Activated CD4-positive, alpha-beta T cell treated with anti-CD3 and anti-CD28 coated beads for 4 hours (primary cell): ENCODE measurements at regions not wholly inside any gene's neighbourhood (a gene's known extent, or its start where the extent isn't known, plus 50 kb on each side); places are given as distances from the start of the nearest gene placed in this dataset.

Experiments used
- DNase-seq, 2 donors: peaks; one replicate each; pipeline ENCODE4 v3.0.0-alpha.2; 2020

DNA sequence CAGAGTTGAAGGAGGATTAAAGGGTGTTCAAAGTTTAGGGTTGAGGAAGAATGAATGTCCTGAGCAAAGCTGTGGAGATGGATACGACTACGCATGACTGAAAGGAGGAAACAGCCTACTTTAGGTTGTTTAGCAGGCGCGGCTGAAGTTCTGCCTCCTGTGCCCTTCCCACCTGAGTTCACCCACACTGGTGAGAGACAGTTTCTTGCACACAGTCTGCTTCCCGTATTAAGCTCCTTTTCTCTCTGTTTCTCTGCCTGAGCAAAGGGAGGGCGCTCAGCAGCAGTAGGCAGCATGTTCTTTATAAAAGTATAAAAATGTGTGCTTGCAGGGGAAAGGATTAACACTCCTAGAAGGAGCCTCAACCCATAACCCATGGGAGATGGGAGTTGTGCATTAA lies 224.0 kb upstream of the SMARCA2 start:
- no peak for DNase-seq

DNA sequence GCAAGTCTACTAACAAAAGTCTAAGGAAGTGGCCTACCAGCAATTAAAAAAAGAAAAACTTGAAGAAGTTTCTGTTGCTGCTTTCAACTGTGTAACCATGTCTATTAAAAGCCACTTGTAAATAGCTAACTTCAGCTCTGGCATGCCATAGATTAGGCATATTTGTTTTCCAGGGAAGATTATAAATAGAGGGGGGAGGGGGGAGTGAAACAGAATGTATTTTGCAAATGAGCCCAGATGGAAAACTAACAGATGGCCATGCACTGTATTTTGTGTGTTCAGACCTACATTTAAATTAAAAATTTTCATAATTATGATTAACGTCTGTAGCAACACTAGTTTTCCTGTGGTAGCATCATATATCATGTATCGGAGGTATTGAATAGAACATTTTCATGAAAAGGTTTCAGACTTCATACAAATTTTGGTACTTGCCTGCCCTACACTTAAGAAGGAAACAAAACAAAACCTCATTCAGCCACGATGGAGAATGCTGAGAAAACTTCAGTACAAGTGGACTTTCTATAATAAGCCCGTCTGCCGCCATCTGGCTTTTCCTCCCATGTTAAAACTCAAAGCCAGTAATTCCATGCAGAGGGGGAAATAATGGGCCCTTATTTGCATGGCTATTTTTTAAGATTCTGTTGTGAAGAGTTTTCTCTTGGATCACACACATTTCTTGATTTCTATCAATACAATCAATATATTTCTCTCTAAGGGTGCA lies 220.4 kb upstream of the SMARCA2 start:
- no peak for DNase-seq

DNA sequence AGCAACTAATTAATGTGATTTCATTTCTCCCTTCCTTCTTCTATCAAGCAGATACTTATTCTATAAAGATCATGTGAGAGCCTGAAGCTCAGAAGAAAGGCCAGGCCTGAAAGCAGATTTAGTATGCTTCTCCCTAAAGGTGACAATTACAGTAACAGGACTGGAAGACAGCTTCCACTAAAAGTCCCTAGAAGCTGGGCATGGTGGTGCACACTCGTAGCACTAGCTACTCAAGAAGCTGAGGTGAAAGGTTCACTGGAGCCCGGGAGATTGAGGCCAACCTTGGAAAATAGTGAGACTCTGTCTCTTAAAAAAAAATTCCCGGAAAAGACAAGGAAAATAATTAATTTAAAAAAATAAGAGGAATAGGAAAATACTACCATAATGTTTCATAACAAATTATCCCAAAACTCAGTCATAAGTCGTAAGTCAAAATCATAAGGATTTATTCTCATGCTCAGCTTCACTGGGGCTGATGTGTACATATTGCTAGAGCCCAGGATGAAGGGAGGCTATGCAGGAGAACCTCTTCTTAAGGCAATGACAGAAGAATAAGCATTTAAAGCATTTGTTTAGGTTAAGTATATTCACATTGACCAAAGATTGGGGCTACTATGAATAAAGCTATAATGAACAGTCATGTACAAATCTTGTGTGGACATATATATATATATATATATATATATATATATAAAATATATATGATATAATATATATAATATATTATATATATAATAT lies 210.8 kb upstream of the SMARCA2 start:
- no peak for DNase-seq

DNA sequence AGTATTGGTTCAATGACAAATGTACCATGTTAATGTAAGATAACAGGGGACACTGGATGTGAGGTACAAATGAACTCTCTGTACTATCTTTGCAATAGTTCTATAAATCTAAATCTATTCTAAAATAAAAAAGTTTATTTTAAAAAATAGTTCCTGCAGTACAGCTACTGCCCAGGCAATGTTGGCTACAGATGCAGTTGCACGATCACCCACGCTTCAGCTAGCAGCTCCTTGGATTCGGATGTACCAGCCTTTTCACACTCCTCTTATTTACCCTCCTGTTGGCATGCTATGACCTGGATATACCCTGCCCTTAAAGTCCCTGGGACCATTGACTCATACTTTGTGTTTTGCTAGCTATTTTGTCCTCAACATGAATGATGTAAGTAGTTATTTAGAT lies 185.4 kb upstream of the SMARCA2 start:
- no peak for DNase-seq

DNA sequence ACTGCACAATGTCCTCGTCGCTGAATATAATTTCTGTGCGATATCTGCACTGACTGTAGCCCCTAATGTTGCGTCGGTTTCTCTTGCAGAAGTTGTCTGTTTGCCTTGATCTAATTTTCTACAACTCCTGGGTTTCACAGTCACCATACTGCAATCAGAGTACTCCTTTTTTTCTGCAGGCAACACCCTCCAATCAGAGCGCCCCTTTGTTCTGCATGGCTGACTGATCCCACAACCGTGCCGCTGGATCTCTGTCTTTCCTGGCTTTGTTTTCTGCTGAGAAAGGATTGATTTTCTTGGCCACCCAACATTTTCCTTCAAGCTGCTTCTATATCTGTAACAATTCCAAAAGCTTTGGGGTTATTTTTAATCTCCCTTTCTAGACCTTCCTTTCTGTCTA lies 182.2 kb upstream of the SMARCA2 start:
- DNase-seq: no peak

DNA sequence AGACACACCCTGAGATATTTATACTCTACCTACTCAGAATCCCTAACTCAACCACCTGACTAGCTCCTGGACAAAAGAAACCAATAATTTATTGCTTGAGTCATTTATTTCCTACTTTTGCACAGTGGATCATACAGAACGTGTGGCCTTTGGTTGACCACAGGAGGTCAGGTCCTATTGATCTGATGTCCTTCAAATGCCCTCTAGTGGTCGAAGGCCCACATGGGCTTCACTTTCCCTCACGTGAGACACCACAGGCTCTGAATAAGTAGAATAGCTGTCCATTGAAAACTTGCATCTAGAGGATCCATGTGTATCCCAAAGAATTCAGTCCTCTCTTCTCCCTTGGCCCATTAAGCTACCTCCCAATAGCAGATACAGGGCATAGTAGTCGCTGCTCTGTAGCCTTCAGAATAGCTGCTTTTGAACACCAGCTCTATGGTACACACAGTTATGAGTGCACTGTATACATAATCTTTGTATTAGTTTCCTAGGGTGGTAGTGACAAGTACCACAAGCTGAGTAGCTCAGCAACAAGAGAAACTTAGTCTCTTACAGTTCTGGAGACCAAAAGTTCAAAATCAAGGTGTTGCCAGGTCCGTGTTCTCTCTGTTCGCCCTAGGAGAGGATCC lies 177.6 kb upstream of the SMARCA2 start:
- DNase-seq: no peak

DNA sequence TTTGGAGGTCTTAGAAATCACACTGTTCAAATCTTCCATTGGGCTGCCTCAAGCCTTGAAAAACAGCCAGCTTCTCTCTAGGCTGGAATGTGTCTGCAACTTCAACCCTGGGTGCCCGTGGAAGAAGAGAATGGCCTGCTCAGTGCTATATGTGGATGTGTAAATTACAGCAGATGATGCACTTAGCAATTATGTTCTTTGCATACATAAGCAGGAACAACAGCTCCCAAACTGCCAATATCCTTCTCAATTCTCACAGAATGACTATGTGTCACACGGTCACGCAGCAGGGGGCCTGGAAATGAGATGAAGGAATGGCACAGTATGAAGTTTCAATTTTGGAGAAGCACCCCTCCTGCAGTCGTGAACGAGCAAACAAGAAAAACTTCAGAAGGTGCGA lies 175.2 kb upstream of the SMARCA2 start:
- no peak for DNase-seq

DNA sequence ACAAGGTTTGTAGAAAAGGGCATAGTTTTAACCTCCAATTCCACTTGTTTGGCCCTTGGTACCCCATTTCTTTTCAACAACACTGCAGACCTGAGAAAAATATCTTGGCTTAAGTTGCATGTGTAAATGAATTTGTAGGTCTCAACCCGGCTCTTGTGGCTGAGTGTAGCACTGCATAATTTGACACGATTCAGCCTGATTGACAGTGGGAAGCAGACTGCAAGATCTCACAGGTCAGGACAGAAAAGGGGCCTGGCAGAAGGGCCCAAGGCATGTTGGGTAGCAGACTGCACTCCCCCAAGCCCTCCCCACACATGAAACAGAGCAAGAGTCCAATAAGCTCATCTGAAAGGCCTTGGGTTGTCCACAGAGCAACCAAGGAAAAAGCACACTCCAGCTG lies 169.7 kb upstream of the SMARCA2 start:
- DNase-seq: no peak

DNA sequence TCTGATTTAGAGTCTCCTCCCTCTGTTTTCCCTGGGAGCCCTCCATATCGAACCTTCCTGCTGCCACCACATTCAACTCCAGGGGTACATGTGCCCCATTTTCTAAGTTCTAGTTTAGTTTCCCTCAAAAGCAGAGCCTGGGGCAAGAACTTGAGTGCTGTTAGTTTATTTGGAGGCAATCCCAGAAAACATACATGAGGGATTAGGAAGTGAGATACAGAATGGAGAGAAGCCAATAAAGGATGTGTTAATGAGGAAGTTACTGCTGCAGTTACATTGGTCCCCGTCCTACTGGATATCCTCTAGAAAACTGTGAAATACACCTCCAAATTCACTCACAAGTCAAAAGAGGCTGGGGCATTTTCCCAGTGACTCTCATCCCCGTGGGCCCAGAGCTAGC lies 159.4 kb upstream of the SMARCA2 start:
- DNase-seq: no peak

DNA sequence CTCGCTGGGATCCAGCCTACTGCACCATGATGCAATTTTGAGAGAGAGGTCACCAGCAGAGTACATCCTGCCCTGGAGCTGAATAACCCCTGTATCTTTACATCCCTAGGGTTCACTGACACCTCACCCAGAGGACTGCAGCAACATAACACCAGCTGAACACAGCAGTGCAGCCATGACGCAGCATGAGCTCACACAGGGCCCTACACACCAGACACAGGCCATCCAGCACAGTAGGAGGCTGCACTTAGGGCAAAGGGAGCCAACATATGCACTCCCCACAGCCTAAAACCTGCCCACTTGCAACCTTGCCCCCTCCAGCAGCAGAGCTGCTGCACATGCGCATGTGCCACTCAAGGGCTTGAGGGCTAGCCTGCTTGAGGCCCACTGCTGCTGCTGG lies 157.3 kb upstream of the SMARCA2 start:
- no peak for DNase-seq

DNA sequence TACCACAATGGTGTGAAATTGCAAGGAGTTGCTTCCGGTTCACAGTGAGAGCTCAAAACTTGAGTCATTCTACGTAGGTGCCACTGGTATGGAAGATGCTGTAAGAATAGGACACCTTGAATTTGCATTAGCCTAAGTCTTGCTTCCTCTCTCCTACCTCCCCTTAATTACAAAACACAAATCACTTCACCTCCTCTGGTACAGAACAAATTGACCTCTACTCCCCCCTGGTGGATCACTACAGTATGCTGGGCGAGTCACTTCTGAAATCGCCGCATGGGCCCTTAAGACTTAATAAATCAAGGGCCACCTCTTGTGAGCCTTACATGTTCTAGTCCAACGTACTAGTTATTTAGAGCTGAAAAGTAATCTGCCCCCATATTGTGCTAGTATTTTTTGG lies 145.3 kb upstream of the SMARCA2 start:
- no peak for DNase-seq

DNA sequence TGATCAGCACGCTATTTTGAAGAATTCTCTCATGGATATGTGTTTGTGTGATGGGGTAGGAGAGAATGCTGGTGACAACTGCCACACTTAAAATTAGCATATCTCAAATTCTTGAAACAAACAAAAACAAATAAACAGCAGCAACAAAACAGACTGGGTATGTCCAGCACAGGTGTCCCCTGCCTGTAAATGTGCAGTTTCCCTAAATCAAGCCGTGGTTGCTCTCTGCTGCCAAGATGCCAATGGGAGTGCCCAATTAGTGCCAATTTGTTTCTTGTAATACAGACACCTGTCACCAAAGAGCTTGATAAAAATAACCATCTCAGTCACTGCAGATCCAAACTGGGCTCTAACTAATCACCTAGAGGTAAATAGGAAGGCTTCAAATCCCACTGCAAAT lies 144.2 kb upstream of the SMARCA2 start:
- DNase-seq: no peak

DNA sequence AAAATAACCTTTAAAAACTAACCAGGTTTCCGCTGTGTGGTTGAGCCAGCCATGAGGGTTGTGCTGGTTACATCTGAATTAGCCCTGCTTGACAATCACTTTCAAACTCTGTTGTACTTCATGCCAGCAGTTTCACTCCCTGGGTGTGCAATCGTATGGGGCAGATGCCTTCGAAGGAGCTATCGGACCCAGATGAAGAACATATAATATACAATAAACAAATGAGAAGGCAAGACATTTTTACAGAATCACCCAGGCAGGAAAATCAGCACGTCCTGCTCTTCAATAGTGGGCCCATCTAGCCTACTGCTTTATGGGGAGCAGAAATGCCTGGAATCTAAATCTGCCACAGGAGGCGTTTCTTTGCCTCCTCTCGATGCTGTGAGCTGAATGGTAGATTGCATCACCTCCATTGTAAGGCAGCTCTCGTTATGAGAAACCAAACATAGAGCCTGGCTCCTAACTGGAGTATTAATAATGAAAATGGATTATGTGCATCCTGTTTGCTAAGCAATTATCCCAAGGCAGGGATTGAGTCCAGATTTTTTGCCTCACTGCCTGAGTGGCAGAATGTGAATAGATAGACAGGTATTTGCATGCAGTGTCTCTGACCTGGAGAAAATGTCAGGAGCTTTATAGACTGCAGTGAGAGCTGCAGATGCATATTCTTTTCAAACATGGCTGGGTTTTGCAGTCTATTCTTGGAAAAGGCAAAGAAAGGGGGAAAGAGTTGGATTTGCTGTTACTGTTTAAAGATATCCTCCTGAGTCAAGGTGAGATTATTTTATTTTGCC lies 143.3 kb upstream of the SMARCA2 start:
- no peak for DNase-seq

DNA sequence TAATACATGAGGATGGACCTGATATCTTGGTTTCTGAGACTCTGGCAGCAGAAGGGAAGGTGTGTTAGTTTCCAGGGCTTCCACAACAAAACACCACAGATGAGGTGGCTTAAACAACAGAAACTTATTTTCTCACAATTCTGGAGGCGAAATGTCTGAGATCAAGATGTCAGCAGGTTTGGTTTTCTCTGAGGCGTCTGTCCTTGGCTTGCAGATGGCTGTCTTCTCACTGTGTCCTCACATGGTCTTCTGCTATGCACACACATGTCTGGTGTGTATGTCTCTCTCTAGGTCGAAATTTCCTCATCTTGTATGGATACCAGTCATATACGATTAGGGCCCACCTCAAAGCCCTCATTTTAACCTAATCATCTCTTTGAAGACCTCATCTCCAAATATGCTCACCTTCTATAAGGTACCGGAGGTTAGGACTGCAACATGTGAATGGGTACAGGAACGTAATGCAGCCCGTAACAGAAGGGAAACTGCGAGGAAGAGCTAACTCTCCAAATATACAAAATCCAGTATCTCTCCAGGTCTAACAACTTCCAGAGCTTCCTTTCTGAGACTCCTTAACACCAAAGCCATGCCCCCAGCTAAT lies 139.8 kb upstream of the SMARCA2 start:
- no peak for DNase-seq

DNA sequence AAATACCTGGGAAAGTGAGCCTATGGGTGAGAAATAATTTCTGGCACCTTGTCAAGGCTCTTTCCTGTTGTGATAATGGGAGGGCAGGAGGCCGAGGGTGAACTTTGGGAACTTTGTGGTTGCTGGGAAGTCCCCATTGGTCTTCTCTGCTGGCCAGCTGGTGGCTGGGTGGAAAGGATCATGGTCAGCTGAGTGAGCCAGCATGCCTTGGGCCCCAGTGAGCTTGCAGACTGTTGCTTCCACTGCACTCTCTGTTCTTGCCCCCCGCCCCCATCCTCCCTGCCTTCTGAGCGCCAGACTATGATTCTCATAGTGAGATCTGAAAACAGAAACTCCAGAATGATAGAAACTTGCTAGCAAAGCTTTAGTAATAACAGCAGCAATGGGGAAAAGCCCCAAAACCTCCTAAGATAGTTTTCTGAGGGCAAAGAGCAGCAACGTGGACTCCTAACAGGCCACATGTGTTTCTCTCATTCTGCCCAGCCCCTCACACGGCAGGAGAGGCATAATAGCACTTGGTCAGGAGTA lies 139.2 kb upstream of the SMARCA2 start:
- DNase-seq: no peak

DNA sequence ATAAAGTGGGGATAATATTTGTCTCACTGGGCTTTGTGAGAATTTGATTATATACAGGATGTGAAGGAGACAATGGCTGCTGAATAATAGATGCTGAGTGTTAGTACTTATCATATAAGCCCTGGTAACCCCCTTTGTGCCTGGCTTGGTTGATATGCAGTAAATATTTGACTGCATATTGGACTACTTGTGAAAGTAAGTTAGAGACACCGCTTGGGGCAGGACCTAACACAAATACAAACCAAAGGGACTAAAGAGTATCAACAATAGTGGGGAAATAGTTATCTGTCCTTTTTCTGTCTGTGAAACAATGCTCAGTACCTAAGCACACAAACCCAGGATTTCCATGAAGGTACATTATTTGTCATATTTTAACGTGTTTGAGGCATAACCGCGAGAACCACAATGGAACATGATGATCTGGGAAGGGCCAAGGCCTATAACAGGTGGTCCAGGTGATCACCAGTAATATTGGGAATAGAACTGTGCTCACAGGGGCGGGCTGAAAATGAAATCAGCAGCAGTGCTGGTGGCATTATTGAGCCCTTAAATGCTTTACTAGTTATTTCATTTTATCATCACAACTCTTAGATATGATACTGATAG lies 138.2 kb upstream of the SMARCA2 start:
- no peak for DNase-seq

DNA sequence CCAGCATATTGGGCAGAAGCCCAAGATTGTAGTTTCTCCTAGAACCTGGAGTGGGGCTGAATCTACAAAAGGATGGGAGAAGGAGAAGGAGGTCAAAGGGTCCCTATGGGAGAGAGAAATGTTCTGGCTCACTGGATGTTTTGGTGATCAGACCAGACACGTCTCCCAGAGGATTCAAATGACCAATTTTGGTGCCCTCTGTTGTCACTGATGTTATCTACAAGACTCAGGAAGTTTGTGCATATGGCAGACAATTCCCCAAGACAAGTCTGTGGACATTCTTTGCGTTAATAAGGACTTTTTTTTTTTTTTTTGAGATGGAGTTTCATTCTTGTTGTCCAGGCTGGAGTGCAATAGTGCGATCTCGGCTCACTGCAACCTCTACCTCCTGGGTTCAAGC lies 137.2 kb upstream of the SMARCA2 start:
- no peak for DNase-seq

DNA sequence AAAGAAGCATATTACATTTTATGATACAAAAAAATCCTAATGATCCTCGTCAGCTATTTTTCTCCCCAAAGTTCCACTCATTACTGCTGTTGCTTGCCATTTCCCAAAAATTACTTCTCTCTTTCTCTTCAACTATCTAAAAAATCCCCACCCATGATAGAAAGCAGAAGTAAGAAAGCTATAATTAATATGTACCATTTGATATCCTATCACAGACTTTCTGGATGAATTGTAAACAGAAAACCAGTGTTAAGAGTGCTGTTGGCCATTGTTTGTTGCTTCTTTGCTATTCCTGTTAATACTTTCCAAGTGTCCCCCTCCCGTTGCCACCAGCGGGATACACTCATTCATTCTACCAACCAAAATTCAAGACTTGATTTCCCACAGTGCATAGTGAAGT lies 136.3 kb upstream of the SMARCA2 start:
- DNase-seq: no peak

DNA sequence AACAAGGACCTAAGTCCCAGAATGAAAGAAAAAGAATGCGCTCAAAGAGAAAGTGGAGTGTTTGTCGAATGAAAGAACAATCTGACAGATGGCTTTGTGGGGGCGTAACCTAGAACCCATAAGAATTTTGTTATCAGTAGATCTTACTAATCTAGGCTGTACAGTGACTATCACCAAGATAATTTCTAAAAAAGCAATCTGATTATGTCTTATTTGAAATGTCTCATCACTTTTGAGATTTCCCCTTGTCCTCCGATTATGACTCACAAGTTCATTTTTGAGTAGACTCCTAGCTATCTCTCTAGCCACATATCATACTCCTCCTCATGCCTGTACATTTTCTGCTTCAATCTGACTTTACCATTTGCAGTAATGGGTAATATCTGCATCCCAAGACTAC lies 135.6 kb upstream of the SMARCA2 start:
- DNase-seq: no peak

DNA sequence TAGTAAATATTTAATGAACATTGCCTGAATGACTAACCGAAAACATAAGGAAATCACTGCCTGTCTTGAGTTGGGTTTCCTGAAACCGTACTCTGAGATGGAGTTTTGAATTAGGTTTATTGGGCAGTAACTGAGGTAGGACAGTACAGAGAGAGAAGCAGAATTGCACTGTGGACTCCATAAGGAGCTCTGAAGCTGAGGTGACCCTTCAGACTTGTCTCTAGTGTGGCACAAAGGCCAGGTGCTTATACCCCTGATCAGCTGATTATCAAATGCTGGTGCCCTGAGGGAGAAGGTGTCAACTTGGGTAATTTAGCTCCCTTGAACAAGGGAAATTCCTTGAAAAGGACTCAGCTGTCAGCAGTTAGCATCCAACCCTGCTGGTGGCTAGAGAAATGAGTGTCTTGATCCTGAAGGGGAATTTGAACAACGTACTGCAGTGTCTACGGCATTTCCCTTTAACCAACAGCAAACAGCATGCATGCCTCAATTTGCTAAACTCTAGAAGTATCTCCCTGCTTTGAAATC lies 135.0 kb upstream of the SMARCA2 start:
- DNase-seq: no peak

DNA sequence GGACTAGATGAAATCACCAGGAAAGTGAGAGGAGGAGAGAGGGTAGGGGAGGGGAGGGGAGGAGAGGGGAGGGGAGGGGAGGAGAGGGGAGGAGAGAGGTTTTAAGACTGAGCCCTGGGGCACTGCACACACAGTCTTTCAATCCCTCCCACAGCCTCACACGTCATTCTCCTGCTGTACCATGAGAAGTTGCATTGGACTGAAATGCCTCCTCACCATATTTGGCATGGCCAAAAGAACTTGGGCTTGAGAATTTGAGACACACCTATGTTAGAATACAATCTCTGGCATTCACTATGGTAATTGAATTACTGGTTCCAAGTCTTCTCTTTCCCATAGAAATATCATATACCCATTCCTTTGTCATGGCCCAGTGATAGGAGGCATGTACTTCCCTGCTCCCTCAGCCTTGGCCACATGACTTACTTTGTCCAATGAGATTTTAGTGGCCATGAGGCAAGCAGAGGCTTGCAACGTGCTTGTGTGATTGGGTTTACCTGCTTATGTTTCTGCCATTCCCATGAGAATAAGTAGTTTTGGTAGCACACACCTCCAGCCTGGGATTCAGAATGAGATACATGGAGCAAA lies 133.3 kb upstream of the SMARCA2 start:
- no peak for DNase-seq
